Stimulated activated CD8-positive, alpha-beta memory T cell treated with anti-CD3 and anti-CD28 coated beads, Interleukin-12 subunit alpha, Interleukin-12 subunit beta, amount 100 ng/mL, for 4 hours (primary cell): ENCODE measurements at regions not wholly inside any gene's neighbourhood (a gene's known extent, or its start where the extent isn't known, plus 50 kb on each side); places are given as distances from the start of the nearest gene placed in this dataset.
"Not testable (repeated sequence)": the region's sequence is repeated elsewhere in the genome, so short reads cannot be mapped to it uniquely, and the experiment has no call there.

Experiments used
- DNase-seq: peaks from one replicate; pipeline ENCODE4 v3.0.0-alpha.2; 2020; ENCODE audit warnings: low read depth

GRCh38 chr6:103893141-103893581 is 966.6 kb downstream of the HACE1 start:
- no peak for DNase-seq

- no peak for DNase-seq
Observed at GRCh38 chr6:103886951-103887350, 972.8 kb downstream of the HACE1 start.

- no peak for DNase-seq
Observed at GRCh38 chr6:103885446-103885845, 974.3 kb downstream of the HACE1 start.

- DNase-seq, result no peak
Observed at GRCh38 chr6:103879800-103880199, 979.9 kb downstream of the HACE1 start.

- DNase-seq, result no peak
Observed at GRCh38 chr6:103875221-103875620, 984.5 kb downstream of the HACE1 start.

- no peak for DNase-seq
Observed at GRCh38 chr6:103874575-103874974, 985.1 kb downstream of the HACE1 start.

GRCh38 chr6:103872678-103873077 is 987.0 kb downstream of the HACE1 start:
- no peak for DNase-seq

GRCh38 chr6:103872233-103872632 is 987.5 kb downstream of the HACE1 start:
- DNase-seq, result no peak

GRCh38 chr6:103870970-103871369 is 988.7 kb downstream of the HACE1 start:
- no peak for DNase-seq

GRCh38 chr6:103862297-103862696 is 997.4 kb downstream of the HACE1 start:
- DNase-seq, result no peak

GRCh38 chr6:103858003-103858402 is 1001.7 kb downstream of the HACE1 start:
- DNase-seq, result no peak

- DNase-seq, result no peak
Observed at GRCh38 chr6:103855750-103856149, 1004.0 kb downstream of the HACE1 start.

- no peak for DNase-seq
Observed at GRCh38 chr6:103854059-103854458, 1005.7 kb downstream of the HACE1 start.

- DNase-seq, result no peak
Observed at GRCh38 chr6:103838457-103838856, 1021.3 kb downstream of the HACE1 start.

- DNase-seq, result no peak
Observed at GRCh38 chr6:103826209-103826608, 1033.5 kb downstream of the HACE1 start.

- no peak for DNase-seq
Observed at GRCh38 chr6:103820148-103820547, 1039.6 kb downstream of the HACE1 start.

GRCh38 chr6:103819509-103819908 is 1040.2 kb downstream of the HACE1 start:
- no peak for DNase-seq

- DNase-seq, result no peak
Observed at GRCh38 chr6:103812970-103813369, 1046.7 kb downstream of the HACE1 start.

GRCh38 chr6:103801901-103802479 is 1057.7 kb downstream of the HACE1 start:
- not testable (repeated sequence) for DNase-seq

GRCh38 chr6:103799971-103800670 is 1059.6 kb downstream of the HACE1 start:
- DNase-seq, result no peak

GRCh38 chr6:103798166-103798565 is 1061.6 kb downstream of the HACE1 start:
- no peak for DNase-seq

- DNase-seq, result no peak
Observed at GRCh38 chr6:103797738-103798137, 1062.0 kb downstream of the HACE1 start.

- DNase-seq, result no peak
Observed at GRCh38 chr6:103791458-103791857, 1068.3 kb downstream of the HACE1 start.

GRCh38 chr6:103784117-103784516 is 1075.6 kb downstream of the HACE1 start:
- no peak for DNase-seq
